HG02759 (cell line): ENCODE measurements at regions not wholly inside any gene's neighbourhood (a gene's known extent, or its start where the extent isn't known, plus 50 kb on each side); places are given as distances from the start of the nearest gene placed in this dataset.
"Not testable (repeated sequence)": the region's sequence is repeated elsewhere in the genome, so short reads cannot be mapped to it uniquely, and the experiment has no call there.

Source experiments
- ATAC-seq: cut with Tn5 transposase; IDR thresholded peaks from one replicate; pipeline ENCODE4 v1.9.1; 2021; ENCODE audit warnings: mild to moderate bottlenecking, moderate library complexity; ENCODE audit not compliant: unreplicated experiment

DNA sequence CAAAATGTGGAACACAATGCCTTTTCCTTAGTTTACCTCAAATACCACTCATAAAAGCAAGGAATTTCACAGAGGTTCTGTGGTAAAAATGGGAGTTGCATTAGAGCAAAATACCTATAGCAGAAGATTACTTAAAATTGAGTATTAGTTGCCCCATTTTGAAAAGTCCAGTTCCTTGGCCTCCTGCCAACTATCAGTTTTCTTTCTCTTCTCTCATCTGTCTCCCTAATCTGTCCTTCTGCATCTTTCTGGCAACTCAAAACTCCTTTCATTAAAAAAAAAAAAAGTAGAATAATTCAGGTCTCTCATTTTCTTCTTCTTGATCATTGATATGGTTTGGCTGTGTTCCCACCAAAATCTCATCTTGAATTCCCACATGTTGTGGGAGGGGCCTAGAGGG is 127.3 kb downstream of the ATP23 start:
- ATAC-seq: no peak

DNA sequence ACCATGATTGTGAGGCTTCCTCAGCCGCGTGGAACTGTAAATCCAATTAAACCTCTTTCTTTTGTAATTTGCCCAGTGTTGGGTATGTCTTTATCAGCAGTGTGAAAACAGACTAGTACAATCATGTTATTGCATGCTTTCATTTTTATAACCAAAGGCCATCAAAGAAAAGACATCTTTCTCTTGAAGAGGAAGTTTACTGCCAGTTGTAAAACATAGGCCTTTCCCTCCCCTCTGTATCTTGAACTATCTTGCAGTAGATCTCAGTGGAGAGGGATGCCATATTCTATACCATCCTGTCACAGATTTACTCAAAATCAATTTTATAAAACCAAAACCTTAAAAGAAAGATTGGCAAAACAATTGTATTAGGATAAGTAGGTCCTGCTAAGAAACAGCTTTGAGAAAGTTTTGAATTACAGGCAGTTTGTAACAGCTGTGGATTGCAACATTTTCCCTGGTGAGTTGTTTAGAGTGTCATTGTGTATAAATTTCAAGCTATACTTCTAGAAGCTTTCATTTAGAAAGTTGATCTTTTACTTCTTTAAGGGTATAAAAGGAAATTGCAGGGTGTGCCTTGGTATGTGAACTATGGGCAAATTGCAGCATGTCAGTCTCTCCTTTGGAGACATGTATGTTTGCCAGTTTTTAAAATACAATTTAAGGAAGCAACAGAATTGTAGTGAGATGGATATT is 128.0 kb downstream of the ATP23 start:
- ATAC-seq: no peak

DNA sequence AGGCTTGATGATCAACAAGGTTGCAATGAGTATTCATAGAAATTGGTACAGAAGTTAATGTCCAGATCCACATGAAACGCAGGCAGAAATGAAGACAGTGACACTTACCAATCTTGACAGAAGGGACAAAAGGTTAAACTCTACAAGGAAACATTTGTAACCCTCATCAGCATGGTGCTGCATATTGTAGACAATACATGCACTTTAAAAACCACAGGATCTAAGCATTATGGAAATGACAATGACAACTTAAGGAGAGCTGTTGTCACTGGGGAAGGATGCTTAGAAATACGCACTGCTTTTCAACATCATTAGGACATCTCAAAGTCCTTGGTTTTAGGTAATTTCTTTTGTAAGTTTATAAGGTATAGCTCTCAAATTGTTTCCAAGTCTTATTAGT is 130.6 kb downstream of the ATP23 start:
- no peak for ATAC-seq

DNA sequence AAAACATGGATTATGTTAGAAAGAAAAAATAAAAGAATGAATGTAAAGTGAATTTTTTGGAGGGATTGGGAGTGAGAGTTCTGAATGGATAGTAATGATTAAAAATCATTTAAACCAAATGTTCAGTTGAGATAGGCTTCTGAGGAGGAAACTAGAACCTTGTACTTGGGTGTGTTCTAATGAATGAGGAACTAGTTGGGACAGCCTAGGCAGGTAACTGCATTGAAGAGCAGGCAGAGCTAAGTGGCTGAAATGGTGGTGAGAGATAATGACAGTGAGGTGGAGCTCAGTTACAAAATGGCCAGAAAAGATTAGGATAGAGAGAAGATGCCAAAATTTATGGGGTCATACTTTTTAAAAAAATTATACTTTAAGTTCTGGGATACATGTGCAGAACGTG is 132.9 kb downstream of the ATP23 start:
- ATAC-seq: no peak

DNA sequence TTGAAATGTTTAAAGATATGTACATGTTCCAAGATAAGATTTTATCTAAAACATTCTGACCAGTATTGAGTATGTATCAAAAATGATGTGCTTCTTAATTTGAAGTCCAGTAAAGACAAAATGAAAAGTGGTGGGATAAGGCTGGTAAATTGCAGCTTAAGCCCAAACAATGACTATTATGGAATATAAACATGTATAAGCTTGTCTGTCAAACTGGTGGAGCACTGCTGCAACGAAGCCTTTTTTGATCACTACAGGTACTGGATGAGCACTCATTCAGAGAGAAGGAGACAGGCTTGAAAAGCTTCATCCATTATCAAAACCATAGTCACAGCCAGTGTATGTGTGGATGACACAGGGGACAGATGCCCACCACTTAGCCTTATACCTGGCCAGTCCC is 138.4 kb downstream of the ATP23 start:
- ATAC-seq: no peak

DNA sequence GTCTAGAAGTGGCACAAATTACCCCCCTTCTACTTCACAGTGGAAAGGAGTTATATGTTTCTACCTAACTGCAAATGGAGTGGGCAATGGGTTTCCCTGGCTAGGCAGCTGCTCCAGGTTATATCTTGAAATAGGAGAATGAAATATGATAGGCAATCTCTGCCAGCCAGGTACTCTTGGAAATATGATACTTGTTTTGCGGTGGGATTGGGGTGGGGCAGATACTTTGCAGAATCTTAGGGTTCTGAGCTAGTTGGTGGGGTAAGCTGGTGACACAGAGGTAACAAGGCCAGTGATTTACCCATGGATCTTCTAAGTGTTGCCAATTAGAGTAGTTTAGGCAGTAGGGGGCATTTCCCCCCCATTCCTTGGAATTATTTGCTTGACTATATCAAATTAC is 140.1 kb downstream of the ATP23 start:
- ATAC-seq: no peak

DNA sequence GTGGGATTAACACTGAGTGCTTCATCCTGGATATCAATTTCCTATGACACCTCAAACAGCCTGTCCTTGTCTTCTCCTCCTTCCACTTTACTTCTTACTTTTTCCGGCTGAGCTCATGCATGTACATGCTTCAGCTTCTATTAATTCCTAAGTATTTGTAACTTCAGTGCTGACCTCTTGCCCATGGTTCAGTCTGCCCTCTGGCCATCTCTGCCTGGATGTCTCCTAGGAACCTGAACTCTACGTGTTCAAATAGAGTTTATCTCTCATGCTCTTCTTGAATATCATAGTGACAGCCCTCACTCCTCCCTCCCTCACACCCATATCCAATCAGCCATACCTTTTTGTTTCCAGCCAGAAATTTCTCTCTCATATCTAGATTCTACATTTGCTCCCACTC is 141.6 kb downstream of the ATP23 start:
- no peak for ATAC-seq

DNA sequence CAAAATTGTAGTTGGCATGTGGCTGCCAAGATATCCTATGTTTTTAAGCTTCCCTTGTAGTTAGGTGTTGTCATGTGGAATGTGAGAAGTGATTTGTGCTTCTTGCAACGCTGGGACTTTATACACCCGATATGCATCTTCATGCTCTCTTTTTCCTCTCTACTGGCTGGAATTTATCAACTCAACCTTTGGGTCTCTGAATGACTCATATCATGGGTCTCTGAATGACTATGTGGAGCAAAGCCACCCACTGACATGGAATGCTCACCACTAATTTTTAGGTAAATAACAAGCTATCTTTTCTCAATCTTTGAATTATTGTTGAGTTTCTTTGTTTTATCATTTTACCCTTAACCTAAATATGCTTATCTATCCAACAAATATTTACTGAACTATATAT is 144.6 kb downstream of the ATP23 start:
- no peak for ATAC-seq

DNA sequence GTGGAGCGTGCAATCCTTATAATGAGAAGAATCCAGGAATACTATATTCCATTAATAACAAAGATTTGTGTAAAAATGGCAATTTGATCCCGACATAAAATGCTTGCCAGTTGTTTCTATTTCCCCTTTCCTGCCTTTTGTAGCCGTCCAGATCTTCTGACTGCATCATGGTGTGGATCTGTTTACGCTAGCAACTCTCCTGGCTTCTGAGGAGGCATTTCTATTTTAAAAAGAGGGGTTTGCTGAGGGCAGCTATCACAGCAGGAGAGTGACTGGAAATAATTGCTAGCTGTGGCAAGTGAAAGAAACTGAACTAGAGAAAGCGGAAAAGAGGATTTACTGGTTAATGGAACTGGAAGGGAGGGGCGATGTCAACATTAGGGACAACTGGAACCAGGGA is 145.6 kb downstream of the ATP23 start:
- ATAC-seq: no peak

DNA sequence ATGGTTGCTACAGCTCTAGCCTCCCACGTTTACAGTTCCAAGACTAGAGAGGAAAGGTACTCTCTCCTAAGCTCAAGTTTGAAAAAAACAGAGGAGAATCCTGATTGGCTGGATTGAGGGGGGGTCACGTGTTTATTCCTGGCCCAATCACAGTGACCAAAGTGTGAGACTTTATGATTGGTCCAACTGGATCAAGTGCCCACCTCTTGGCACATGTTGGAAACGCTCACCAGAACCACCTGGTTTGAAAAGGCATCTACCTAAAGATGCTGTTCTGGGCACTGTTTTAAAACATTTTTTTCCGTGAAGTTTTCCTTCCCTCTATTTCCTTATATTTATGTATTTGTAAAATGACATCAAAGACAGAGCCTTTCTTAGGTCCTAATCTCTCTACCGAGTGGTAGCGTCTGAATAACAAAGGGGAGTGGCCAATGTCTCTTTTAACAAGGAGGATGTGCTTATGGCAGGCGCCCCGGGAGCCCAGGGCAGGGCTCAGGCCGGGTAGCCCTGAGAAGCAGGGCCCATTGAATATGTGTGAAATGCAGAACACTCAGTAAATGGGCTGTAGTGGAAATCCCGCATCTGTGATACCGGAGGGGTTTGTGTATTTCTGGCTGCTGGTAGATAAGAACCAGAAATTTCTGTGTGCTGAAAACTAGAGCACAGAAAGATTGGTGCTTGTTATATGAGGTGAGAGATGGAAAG is 146.2 kb downstream of the ATP23 start:
- ATAC-seq: no peak

DNA sequence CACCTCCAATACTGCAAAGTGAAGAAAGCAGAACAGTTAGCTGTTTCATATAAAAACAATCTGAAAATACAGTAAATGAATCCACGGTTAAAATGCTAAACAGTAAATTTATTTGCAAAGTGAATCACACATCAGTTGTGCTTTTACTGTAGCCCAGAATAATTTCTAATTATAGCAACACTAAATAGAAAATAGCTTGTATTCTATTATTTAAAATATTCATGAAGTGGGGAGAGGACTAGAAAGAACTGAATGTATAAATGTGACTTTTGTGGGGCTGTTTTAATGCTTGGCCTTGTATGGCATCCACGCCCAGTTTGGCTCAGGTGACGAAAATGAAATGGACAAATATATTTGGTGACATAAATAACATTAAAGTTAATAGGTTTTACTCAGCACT is 148.2 kb downstream of the ATP23 start:
- ATAC-seq: no peak

DNA sequence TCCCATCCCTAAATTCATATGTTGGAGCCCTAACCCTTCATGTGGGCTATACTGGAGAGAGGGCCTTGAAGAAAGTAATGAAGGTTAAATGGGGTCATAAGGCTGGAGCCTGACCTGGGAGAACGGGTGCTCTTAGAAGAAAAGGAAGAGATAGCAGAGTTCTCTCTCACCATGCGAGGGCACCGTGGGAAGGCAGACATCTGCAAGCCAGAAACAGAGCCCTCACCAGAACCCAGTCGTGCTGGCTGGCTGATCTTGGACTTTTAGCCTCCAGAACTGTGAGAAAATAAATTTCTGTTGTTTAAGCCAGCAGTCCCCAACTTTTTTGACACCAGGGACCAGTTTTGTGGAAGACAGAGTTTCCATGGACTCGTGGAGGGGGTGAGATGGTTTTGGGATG is 149.3 kb downstream of the ATP23 start:
- ATAC-seq: no peak

DNA sequence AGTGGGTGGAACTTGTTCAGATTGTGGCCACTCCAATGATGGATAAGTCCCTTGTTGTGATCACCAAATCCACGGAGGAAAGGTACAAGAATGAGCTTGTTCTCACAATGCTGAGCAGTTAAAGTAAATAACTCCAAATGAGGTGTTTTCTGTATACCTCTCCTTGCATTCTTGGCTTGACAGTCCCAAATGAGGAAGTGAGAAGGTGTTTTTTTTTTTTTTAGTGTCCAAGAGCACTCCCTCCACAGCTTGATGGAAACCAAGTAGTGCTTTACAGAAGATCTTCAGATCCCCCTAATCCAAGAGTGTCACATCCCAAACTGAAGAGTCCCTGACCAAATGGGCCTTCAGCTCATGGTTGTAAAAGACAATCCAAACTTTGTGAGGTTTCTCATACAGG is 153.6 kb downstream of the ATP23 start:
- ATAC-seq: peak; percentile 50

DNA sequence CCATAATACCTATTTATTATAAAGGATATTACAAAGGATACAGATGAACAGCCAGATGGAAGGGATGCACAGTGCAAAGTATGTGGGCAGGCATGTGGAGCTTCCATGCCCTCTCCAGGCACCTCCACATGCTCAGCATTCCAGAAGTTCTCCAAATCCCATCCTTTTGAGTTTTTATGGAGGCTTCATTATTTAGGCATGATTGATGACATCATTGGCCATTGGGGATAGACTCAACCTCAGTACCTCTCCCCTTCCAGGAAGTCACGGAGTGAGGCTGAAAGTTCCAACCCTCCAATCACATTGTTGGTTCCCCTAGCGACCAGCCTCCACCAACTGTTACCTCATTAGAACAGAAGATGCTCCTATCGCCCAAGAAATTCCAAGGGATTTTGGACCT is 156.4 kb downstream of the ATP23 start:
- ATAC-seq: no peak

DNA sequence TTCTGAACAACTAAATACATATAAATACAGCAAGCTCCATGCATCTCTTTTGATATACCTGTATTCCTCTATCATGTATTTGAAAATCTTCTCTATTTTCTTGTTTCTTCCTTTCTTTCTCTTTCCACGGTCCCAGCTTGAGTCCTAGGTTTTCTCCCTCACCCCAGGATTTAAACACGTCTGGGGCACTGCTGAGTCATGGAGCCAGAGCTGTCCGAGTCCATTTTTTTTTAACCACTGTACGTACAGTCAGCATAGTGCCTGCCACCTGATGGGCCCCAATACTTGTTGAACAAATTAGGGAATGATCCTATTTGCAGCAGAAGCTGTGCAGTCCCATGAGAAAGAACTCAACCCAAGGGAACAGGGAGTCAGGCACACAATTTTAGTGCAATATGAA is 158.1 kb downstream of the ATP23 start:
- no peak for ATAC-seq

DNA sequence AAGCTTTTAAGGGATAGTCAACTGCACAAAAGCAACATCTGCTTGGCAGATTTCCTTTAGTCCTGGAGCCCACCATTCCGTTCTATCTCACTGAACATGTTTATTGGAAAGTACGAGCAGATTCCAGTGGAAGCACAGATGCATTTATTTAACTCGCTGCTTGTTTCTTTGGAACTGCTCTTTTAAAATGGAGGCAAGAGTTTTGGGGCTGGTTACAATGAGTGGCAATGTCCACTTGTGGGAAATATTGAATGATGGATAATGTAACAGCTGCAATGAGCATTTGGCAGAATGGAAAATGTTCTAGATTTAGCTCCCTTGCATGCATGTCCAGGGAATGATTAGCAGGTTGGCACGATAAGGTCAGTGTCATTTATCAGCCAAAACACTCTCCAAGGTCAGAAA is 163.0 kb downstream of the ATP23 start:
- ATAC-seq: no peak

DNA sequence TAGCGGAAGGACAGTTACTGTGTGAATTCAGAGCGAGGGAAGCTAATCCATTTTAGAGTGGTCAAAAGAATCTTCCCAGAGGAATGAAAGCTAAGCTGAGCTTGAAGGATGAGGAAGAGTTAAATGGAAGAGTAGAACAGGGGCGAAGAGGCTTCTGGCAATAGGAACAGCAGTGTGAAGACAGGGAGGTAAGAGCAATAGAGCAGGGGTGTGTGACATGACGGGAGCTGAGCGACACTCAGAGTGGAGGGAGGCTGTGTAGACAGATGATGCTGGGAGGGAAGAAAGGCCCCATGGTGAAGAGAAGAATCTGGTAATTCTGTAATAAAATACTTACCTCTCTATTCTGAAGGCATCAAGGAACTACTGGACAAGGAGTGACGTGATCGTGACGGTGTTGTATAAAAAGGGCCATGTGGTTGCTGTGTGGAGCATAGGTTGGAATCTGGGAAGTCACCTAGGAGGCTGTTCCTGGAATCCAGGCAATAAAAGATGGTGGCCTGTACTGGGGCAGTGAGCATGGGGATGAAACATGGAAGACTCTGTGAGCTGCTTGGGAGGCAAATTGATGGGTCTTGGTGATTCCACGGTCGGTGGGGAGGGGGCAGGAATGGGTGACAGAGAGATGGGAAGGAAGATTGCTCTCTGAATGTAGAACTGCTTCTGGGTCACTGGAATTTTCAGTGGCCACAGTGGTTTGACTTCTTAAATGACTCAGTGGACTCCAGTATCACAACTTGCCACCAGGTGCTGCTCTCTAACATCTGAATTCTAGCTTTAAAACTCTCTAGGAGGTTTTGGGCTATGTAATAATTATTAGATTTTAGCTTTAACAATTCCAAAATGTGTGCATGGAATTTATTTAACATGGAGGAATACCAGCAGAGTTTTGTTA is 164.1 kb downstream of the ATP23 start:
- no peak for ATAC-seq

DNA sequence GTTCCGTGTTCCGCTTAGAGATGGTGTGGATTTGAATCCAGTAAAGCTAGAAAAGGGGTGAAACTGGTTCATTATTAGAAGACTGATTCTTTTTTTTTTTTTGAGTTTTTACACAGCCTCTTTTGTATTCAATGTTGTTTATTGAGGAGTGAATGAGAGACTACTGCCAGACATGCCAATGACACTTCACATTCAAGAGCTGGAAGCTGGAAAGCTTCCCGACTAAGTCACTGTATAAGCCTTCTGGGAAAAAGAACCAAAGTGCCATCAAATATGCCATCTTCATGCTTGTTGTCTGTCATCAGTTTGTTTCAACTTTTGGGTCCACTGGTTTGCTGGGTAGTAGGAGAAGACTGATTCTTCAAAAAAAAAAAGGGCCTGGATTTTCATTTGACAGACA is 164.8 kb downstream of the ATP23 start:
- ATAC-seq: no peak

DNA sequence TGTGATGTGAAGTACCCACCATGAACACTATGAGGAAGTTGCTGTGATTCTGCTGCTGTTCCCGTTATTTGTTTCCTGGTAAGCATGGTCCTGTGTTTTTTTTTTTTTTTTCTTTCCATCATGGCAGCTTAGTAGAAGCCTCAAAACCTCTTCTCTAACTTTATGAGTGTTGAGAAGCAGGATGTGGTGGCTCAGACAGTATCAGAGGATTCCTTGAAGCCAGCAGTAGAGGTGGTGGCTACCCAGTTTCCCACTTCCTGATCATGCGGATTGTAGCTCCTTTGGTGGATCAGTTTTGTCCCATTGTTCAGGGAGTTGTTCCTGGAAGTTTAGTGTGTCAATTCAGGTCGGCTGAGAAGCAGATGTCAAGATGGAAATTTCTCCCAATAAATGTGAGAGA is 175.8 kb downstream of the ATP23 start:
- no peak for ATAC-seq

DNA sequence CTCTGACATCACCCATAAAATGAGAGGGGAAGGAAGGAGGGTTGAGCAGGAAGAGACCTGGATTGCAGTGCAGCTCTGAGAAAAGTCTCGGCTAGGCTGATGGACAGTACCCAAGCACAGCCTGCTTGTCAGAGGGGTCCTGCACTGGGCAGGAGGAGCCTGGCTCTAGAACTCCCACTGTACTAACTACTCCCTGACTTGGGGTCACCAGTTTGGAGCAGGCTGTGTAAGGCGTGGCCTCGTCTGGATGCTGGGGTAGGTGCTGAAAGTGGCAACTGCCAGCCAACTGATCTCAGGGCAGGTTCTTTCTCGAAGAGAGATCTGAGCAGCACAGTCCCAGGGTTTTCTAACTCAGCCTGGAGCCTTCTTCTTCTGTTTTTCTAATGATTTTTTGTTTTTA is 176.3 kb downstream of the ATP23 start:
- no peak for ATAC-seq

DNA sequence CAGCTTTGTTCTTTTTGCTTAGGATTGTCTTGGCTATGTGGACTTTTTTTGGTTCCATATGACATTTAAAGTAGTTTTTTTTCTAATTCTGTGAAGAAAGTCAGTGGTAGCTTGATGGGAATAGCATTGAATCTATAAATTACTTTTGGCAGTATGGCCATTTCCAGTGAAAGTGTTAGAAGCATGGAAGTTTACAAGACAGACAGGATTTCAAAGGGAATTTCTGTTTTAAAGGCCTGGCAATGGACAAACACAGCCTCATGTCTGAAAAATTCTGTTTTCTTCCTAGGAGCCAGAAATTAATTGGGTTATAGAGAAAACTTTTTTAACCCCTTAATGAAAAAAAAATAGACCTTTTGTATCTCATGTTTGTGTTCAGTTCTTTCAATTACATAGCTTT is 184.4 kb downstream of the ATP23 start:
- not testable (repeated sequence) for ATAC-seq
